Erythroblast (primary cell): ENCODE measurements at regions not wholly inside any gene's neighbourhood (a gene's known extent, or its start where the extent isn't known, plus 50 kb on each side); places are given as distances from the start of the nearest gene placed in this dataset.
"Not testable (repeated sequence)": the region's sequence is repeated elsewhere in the genome, so short reads cannot be mapped to it uniquely, and the experiment has no call there.

Experiments
- DNase-seq, 2 experiments: peaks; one replicate each; lab custom pipeline; 2025; lab: John Stamatoyannopoulos, UW
- GATA1 ChIP-seq: IDR thresholded peaks from 2 replicates; pipeline ENCODE4 v1.6.1; 2011; ENCODE audit warnings: low read depth, mild to moderate bottlenecking, control low read depth, low read length, moderate library complexity
- POLR2A ChIP-seq: IDR thresholded peaks from 2 replicates; pipeline ENCODE4 v1.6.1; 2011; ENCODE audit warnings: mild to moderate bottlenecking, low read length

DNA sequence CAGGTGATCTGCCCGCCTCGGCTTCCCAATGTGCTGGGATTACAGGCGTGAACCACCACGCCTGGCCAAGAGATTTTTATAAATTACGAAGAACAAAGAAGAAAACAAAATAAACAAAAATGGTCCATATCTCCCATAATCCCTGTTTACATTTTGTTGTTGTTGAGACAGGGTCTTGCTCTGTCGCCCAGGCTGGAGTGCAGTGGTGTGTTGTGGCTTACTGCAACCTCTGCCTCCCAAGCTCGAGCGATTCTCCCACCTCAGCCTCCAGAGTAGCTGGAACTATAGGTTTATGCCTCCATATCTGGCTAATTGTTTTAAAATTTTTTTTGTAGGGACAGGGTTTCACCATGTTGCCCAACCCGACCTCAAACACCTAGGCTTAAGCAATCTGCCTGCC, 156.1 kb downstream of the ZNF664 start:
- TF ChIP-seq GATA1 (no peak), POLR2A (no peak)
- no peak for DNase-seq

DNA sequence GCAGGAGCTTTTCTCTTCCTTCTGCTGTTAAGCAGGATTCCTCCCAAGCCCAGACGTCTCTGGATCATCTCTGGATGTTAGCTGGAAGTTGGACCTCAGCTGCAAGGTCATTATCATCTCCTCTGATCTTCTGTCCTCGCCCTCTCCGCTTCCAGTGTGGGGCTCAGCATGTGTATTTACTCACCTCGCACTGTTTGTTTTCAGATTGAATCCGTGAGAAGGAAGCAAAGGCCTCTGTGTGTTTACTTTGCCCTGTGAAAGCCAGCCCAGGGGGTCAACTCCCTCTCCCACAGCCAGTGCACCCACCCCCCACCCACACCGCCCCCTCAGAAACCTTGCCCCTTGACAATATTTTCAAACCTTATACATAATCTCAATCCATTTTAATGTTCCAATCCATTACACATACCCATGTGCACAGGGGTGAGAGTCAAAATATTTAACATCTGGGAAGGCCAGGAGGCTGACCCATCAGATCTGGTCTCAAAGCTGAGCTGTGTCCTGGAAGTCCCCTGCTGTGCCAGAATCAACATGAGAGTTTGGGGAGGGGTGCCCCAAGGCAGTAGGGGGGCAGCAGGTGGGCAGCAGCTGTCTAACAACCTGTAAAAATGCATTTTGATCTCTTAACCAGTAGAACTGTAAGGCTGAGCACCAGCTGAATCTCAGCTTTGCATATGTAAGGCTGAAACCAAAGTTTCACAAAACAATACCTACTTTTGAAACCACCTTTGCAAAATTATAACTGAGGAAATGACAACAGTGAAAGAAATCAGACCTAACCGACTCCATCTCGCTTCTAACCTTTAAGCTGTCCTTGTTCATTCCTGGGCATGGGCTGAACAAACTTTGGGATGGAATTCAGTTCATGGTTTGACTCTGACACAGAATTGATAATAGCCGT, 157.9 kb downstream of the ZNF664 start:
- TF ChIP-seq POLR2A (no peak), GATA1 (no peak)
- no peak for DNase-seq

DNA sequence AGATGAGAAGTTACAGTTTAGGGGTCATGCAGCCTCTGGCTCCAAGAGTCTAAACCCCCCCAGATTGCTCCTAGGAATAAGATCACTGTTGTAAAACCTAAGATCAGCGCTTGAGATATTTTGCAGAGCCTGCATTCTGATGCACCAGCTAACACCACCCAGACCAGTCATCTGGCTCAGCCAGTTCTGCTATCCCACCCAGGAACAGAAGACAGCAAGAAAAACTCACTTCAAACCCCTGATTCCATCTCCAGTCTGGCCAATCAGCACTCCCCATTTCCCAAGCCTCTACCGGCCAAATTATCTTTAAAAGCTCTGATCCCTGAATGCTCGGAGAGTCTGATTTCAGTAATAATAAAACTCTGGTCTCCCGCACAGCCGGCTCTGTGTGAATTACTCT, 158.6 kb downstream of the ZNF664 start:
- TF ChIP-seq GATA1, result no peak
- no peak for TF ChIP-seq POLR2A
- DNase-seq, result no peak

DNA sequence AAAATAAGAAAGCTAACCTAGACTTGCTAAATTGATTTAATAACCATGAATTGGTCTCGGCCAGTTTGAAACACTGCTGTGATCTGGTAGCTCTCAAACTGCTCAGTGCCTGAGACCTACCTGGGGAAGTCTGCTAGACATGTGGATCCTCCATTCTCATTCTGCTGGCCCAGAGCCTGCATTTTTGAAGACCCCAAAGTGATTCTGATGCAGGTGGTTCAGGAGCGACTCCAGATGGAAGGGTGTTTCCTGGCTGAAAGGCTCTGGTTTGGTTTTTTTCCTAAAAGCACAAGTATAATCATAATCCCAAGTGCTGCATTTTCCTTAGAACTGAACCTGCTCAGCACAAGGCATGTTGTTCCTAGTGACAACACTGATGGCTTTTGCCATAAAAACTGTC, 159.5 kb downstream of the ZNF664 start:
- DNase-seq, result no peak
- no peak for TF ChIP-seq GATA1
- no peak for TF ChIP-seq POLR2A

DNA sequence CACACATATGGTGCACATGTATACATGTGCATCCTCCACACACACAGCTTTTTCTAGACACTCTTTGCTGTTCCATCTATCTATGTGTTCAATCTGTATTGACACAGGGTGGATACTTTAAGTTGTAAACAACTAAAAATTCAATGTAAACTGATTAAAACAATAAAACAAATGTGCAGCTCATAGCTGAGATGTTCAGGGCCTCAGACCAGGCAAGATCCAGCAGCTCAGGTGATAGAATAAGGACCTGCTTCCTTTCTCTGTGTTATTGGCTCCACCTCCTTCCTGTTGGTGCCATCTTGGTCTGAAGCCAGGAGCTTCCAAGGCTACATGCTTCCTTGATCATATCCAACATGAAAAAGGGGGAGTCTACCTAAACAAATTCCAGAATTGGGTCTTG, 158.1 kb upstream of the RFLNA start:
- no peak for TF ChIP-seq POLR2A
- no peak for TF ChIP-seq GATA1
- DNase-seq, result no peak

DNA sequence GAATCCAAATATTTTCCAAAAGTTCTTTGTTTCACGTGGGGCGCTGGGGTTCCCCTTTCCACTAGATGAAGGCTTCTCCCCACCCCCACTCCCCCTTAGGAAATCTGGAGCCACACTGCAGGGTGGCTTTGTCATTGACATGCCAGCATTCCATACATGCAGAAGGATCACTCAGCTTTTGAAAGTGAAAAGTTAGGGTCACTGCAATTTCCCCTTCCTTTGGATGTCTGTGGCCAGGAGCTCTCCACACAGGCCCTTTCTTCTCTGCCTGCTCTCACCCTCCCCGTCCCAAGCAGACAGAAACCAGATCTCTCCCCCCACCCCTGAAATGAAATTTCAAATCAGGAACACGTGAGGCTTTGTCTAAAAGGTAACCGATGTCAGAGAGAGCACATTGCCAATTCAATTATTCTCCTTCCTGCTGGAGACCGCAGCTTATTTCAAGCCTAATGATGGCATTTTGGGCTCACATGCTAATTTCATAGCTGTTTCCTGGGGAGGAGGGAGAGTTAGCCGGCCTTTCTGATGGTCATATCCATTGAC, 153.9 kb upstream of the RFLNA start:
- DNase-seq, result no peak

DNA sequence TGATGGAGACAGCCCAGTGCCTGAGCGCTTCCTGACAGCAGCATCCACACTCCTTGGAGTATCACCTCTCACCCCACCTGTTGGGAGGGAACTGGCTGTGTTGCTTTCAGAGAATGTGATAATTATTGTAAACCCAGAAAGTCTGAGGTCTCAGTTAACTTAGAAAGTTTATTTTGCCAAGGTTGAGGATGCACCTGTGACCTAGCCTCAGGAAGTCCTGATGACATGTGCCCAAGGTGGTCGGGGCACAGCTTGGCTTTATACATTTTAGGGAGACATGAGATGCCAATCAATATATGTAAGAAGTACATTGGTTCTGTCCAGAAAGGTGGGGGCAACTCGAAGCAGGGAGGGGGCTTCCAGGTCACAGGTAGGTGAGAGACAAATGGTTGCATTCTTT, 153.3 kb upstream of the RFLNA start:
- DNase-seq, result not testable (repeated sequence)

More for the DNA sequence above, 153.9 kb upstream of the RFLNA start:
- TF ChIP-seq GATA1, result no peak
- TF ChIP-seq POLR2A, result no peak

DNA sequence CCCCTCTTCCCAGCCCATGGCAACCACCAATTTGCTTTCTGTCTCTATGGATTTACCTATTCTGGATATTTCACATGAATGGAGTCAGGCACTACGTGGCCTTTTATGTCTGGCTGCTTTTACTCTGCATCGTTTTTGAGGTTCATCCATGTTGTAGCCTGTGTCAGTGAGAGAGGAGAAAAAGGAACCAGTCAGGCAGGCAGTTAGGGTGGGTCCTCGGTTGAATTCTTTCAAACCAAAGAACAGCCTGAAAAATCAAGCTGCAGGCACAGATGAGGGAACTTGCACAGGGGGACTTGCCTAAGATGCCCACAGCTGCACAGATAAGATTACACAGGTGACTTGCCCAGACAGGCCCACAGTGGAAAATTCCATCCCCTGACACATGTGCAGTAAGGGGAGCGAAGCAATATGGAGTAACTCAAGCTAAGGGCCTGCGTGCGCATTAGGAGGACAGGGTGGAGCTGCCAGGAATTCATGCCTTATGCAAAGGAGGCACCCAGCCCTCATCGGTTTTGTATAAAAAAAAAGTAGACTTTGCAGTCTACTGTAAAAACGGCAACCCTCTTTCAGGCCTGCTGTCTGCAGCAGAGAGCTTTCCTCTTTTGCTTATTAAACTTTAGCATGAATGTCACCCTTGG, 152.4 kb upstream of the RFLNA start:
- DNase-seq, result peak in 1 of 2 experiments; percentile 10
- TF ChIP-seq GATA1 (no peak), POLR2A (no peak)

DNA sequence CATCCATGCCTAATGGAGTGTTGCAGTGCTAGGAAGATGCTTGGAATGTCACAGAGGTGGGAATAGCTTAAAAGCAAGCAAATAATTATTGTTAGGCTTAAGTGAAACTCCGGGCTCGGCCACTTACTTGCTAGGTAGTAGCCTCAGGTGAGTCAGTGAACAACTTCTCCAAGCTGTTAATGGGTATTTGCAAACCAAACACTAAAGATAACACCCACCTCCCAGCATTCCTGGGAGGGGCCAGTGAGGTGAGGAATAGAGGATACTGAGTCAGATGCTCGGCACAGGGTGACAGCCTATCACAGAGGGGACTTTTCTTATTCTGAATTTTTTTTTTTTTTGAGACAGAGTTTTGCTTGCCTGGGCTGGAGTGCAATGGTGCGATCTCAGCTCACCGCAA, 151.2 kb upstream of the RFLNA start:
- DNase-seq, result no peak
- TF ChIP-seq POLR2A (no peak), GATA1 (no peak)

DNA sequence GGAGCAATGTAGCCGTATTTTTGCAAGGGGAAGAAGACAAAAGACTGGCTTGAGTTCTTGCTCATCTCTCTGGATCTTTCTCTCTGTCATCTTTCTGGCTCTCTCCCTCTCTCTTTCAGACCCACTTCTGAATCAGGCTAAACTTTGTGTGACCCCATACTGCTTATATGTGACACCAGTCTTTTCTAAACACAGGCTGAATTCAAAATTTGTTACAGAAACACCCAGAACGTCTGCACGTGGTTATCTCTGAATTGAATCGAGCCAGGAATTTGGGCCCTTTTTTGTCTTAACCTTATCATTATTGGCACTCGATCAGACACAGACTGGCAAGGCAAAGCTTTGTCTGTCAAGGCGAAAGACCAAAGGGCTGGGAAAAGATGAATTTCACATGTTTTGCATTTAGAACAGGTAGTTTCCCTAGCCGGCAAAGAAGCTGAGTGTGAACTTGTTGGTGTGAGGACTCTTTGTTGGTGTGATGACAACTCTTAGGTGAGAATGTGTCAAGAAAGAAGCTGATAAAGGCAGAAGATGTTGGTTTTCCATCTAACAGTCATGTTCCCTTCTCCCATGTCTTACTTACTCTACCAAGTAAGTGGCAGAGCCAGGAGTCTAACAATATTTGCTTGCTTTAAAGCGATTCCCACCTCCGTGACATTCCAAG, 150.2 kb upstream of the RFLNA start:
- TF ChIP-seq GATA1 (no peak), POLR2A (no peak)
- DNase-seq, result no peak

DNA sequence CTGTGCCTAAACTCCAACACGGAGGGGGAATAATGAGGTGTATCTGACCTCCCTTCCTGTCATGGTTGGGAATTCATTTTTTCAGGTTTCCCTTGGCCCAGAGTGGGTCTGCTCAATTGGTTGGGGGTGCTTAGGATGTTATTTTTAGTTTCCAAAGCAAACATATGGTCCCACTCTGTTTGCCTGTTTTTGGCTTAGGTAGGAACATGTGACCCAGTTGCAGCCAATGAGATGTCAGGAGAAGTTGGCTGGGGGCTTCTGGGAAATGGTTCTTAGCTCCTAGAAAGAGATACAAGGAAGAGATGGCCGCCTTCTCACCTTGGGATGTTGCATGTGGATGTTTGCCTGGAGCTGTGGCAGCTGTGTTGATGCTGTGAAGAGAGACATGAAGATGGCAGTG, 147.9 kb upstream of the RFLNA start:
- DNase-seq, result no peak
- TF ChIP-seq GATA1 (no peak), POLR2A (no peak)

DNA sequence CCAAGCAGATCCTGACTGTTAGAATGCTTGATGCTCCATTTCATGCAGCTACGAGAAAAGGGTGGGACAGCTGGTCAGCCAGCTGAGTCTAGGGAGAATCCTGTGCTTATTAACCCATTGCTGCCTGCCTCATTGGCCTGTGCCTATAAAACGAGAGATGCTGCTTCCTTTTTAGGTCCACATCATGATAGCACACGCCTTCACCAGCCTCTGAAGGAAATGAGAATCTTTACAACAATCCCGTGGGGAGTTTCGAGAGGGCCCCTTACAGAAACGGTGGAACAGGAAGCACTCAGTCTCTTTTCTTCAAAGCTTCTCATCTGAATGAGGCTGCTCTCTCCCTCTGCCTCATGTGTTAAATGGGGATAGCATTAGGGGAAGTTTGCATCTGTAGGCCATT, 147.3 kb upstream of the RFLNA start:
- DNase-seq, result no peak
- TF ChIP-seq GATA1 (no peak), POLR2A (no peak)

DNA sequence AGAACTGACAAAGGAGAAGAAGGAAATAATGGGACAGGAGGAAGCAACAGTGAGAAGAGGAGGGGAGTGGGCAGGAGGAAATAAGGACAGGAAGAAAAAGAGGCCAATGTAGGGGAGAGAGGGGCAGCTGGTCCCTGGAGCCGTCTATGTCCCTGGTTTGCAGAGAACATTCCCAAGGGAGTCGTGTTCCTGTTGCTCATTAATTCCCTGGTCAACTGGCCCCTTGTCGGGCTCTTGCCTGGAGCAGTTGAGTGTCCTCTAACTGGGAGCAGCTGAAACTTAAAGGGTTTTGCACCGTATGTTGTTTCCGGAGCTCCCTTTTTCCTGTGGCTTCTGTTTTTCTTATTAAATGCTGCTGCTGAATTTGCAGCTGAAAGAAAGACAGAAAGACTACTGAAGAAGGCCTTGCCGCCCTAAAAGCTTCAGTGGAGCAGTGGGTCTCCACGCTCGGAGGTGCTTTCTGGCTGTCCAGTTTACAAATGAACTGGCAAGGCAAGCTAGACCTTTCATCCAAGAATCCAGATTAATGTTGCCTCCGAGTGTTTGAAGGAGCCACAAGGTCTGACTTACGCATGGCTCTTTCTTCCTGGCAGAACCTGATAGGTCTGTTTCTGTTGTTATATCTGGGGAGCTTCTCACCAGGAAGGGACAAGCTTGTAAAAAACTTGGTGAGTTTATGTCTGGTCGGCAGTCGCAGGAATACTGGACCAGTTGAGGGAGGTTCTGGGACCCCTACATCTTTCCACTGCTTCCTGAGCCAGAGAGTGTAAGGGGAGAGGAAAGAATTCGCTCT, 146.2 kb upstream of the RFLNA start:
- no peak for DNase-seq
- TF ChIP-seq POLR2A (no peak), GATA1 (no peak)

DNA sequence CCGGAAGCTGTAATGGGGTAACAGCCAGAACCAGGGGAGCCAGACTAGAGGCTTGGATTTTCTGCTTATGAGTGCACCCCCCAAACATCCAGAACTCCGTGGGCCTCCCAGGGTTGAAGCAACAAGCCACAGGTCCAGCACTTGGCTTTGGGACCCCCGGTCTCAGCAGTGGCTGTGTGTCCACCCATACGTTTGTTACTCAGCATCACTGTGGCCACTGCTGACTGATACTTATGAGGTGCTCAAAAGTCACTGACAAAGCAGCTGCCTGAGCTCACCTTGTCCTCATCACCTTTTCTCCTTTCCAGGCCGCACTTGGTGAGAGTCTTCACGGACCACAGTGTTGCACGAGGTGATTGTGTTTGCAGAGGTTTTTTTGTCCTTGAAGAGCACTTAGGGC, 145.6 kb upstream of the RFLNA start:
- DNase-seq, result no peak
- TF ChIP-seq GATA1, result no peak
- no peak for TF ChIP-seq POLR2A
